GM19324 (cell line): ENCODE measurements at regions not wholly inside any gene's neighbourhood (a gene's known extent, or its start where the extent isn't known, plus 50 kb on each side); places are given as distances from the start of the nearest gene placed in this dataset.

Experiments
- ATAC-seq: cut with Tn5 transposase; IDR thresholded peaks from one replicate; pipeline ENCODE4 v1.9.1; 2021; ENCODE audit warnings: mild to moderate bottlenecking, moderate library complexity; ENCODE audit not compliant: unreplicated experiment, low FRiP score

DNA sequence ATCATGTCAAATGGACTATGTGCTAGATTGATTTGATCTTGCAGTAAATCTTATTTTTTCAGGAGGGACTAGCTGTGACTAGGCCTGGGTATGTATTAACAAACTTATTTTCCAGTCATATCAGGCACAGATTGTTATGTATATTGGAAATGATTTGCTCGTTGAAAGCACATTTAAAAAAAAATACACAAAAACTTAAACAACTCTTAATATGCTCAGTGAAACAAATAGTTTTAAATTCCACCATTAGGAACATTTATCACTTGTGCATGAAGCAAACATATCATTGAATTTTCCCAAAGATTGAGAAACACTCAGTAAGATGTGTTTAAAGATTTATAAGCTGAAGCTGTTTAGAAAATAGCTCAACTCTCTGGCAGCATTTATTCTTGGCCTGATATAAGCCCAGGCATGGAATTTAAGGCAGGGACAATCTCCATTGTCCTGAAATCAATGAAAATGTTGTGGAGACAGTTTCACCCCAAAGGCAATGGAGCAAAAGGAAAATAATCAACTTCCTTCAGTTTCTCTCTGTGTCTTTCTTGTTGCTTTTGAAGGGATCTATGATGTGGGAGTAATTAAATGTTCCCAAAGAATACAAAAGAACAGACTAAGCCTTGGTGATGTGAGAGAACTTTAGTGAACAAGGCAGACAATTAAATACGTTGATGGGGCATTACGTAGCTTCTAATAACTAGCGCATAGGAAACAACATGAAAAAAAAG, 250.3 kb downstream of the GPR37 start:
- no peak for ATAC-seq

DNA sequence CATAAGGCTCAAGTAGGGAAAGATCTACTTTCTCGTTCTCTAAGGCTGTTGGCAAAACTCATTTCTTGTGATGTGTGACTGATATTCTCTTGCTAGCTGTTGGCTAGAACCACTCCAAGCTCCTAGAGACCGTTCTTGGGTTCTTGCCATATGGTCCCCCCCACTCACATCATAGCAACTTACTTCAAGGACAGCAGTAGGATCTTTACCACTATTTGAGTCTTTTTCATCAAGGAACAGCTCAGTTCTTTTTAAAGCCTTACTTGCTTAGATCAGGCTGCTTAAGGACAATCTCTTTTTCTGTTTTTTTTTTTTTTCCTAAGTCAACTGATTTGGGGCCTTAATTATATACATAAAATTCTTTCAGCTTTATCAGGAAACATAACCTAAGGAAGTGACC, 251.1 kb downstream of the GPR37 start:
- ATAC-seq = no peak

- ATAC-seq = no peak
Observed at GRCh38 chr7:124497176-124497575, 268.4 kb downstream of the GPR37 start.

DNA sequence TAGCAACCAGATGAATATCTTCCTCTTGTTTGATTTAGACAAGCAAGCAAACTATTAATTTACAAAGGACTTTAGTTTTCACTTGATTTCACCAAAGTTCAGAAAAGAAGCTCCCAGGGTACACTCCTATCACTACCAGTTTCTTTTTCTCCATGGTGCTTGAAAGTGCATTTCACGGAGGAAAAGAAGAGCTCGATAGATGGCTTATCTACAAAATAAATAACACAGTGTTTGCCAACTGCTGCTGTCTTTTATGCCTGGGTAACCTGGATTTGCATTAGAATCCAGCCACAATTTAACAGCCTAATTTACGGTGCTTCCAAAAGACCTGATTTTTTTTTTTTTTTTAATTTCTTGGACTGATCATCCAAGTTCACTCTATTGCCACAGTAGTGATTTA, 275.7 kb downstream of the GPR37 start:
- no peak for ATAC-seq

GRCh38 chr7:124489082-124489819, 276.3 kb downstream of the GPR37 start:
- no peak for ATAC-seq

GRCh38 chr7:124482229-124482628, 283.4 kb downstream of the GPR37 start:
- no peak for ATAC-seq

DNA sequence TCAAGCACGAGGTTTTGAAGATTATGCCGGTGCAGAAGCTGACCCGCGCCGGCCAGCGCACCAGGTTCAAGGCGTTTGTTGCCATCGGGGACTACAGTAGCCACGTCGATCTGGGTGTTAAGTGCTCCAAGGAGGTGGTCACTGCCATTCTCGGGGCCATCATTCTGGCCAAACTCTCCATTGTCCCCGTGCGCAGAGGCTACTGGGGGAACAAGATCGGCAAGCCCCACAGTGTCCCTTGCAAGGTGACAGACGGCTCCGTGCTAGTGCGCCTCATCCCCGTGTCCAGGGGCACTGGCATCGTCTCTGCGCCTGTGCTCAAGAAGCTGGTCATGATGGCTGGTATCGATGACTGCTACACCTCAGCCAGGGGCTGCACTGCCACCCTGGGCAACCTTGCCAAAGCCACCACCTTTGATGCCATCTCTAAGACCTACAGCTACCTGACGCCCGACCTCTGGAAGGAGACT, 284.7 kb downstream of the GPR37 start:
- no peak for ATAC-seq

DNA sequence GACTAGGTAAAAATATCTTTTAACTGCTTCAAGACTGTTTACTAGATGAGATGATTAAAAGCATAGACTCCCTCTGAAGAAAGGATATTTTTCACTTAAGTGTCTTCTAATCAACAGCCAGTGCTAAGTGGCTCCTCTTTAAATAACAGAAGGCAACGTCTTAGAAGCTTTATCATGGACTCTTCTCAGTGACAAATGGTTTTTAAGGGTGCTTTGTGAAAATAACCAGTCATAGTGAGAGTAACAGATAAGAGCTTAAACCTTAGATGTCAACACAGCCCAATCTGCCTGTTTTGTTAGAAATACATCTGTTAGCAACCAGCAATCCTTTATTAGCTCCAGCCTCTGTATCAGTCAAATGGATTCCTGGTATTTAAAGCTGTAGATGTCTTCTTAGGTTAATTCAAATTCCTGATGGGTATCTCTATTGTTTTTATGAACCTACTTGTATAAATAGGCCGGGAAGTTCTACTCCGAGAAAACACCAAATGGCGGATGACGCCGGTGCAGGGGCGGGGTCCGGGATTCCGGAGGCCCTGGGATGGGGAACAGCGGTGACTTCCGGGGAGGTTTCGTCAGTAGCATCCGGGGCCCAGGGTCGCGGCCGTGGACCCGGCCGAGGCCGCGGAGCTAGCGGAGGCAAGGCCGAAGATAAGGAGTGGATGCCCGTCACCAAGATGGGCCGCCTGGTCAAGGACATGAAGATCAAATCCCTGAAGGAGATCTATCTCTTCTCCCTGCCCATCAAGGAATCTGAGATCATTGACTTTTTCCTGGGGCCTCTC, 285.4 kb downstream of the GPR37 start:
- no peak for ATAC-seq

GRCh38 chr7:124462249-124462648, 303.3 kb downstream of the GPR37 start:
- ATAC-seq = no peak

DNA sequence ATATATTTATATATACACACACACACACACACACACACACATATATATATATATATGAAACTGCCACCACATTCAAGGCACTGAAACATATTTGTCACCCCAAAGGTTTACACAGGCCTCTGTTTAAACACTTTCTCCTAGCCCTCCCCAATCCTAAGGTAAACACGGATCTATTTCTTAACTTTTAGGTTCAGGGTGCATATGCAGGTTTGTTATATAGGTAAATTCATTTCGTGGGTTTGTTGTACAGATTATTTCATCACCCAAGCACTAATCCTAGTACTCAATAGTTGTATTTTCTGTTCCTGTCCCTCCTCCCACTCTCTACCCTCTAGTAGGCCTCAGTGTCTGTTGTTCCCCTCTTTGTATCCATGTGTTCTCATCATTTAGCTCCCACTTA, 305.0 kb downstream of the GPR37 start:
- no peak for ATAC-seq

GRCh38 chr7:124460056-124460450, 305.5 kb downstream of the GPR37 start:
- no peak for ATAC-seq

DNA sequence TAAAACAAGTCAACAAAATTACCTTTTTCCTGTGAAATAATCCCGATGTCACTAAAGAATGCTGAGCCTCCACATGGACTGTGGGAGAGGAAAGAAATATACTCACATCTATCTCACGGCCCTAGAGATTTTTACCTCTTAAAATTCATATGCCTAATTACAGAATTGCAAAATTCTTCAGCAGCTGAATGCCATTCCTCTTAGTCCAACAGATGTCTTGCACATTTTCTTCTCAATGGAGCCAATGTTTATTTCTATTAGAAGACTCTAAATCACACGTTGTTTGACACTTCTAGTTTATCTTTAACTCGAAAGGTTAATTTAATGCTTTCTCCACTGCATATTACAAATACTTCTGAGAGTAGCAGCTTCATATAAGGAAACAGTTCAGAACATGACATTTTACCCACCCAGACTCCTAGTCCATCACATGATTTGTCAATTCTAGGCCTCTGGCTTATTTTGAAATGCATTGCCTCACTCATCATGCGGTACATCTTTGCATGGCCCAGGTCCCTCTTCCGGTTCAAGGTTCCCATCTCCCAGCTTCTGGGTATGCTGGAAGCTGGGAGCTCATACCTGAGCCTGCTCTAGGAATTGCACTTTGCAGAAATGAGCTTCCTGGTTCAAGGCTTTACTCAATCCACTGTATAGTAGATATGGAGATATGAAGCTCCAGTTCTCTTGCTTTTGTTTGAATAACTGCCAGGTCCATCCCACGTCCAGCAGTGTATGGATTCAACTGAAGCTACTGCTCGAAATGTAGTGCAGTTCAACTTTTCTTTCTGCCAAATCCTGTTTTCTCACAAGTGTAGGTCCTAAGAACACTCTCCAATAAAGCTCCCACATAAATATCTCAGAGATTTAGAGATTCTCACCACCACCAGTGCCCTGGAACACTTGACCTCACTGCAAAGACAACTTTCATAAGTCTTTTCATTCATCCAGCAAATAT, 306.2 kb downstream of the GPR37 start:
- ATAC-seq = no peak

DNA sequence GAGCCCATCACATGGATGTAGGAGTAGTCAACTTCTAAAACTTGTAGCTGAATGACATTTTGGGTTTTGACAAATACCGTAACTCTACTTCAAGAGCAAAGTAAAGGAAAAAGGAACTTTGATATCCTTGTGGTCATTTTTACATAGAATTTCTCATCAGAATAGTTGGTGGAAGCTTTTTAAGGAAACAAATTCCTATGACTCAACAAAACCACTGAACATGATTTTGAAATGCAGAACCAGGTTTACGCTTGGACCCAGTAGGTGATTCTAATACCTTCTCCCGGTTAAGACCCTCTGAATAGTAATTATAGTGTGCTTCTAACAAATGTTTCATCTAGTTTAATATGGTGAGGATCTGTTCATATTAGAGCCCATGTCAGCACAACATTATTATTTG, 307.8 kb downstream of the GPR37 start:
- no peak for ATAC-seq

DNA sequence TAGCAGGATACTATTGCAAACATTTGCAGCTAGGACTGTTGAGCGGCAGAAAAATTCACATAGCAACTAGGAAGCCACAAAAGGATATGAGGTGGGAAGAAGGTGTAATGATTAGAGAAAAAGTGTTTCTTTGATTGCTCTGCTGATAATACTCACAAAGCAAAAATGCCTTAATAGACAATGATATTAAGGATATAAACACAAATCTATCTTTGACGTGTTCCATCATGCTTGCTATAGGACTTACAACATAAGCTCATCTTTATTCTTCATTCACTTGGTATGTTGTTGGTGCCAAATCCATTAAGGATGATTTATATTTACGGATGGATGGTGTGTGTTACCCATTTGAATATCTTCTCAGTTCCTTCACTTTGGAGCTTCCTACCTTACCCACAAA, 309.3 kb downstream of the GPR37 start:
- no peak for ATAC-seq

- ATAC-seq = no peak
Observed at GRCh38 chr7:124452186-124452585, 313.4 kb downstream of the GPR37 start.

DNA sequence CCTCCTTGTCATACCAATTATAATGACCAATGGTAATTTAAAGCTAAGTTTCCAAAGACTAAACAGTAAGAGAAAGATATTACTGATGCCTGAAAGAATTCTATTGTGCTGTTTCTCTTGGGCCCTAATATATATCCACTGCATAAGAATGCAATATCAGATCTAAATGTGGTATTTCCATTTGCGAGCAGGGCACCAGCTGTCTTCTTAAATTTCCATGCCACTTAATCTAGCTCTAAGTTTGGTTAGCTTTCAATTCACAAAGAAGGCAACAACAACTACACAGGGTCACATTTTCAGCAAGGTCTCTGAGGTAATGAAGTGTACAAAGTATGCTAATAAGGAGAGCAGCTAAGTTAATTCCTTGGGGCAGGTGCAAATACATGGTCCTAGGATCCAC, 315.7 kb downstream of the GPR37 start:
- no peak for ATAC-seq

DNA sequence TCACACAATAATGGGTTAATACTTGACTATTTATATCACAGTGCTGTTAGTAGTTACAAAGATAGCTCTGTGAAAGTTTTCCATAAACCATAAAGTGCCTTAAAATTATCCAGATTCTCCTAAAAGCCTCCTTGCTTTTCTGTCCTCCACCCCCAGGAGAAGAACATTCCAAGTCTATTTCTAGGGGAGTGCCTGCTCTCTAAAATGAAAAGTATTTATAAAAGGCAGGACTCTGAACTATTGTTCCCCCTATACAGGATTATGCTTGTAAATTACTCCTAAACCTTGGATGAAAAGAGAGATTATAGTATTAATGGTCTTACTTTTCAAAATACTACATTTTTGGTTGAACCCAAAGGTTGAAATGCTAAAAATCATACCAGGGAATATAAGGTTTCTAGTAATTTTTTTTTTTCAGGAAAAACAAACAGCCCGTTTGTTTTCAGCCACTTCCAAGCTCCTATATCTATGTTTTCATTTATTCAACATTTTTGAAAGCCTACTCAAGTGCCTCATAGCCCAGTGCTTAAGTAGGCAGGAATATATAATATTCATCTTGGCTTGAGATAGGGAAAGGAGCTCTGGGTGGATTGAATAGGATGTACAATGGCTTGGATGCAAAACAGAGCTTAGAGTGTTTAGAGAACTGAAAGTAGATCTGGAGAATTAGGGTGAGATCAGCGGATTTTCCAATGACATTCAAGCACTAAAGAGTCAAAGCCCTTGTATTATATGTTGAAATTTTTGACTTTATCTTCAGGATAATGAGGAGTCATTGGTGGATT, 320.7 kb downstream of the GPR37 start:
- ATAC-seq = no peak

DNA sequence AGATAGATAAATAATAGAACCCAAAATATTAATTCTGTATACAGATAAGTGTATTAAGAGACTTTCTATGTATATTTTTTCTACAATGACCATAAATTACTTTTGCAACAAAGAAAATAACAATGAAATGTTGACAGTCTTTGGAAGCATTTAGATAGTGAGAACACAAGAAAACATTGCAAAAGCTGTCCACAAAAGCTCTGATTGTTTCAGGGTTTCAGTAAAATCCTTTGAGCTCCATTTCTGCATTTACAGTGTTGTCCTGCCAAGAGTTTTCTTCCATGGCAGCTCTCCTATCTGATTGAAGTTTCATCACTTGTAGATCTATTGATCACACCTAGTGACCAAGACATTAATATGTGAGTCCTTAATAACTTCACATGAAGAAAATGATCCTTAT, 321.8 kb downstream of the GPR37 start:
- no peak for ATAC-seq

GRCh38 chr7:124440081-124440480, 325.5 kb downstream of the GPR37 start:
- ATAC-seq = no peak
